ENCODE measurements at regions not wholly inside any gene's neighbourhood (a gene's known extent, or its start where the extent isn't known, plus 50 kb on each side); places are given as distances from the start of the nearest gene placed in this dataset.

- TF ChIP-seq CTCF (IDR thresholded peaks at IDR 0.05) (no peak), POLR2A (IDR thresholded peaks at IDR 0.05) (no peak)
Observed at GRCh38 chr1:78280626-78281025, 210.1 kb upstream of the PTGFR start.

All from esophagus squamous epithelium (tissue), 4 donors.